ENCODE measurements at regions not wholly inside any gene's neighbourhood (a gene's known extent, or its start where the extent isn't known, plus 50 kb on each side); places are given as distances from the start of the nearest gene placed in this dataset.

- TF ChIP-seq LARP7 (IDR thresholded peaks at IDR 0.05) (no peak), ZBTB33 (CRISPR knock-in tag; IDR thresholded peaks at IDR 0.05) (no peak), SMAD1 (IDR thresholded peaks at IDR 0.05; ENCODE audit: low read depth, low read length, partially characterized antibody) (no peak), E2F6 (IDR thresholded peaks at IDR 0.05; ENCODE audit: borderline replicate concordance in 1 of 2, extremely low read depth in 1 of 2, insufficient read depth in 1 of 2, insufficient read length in 1 of 2, low read depth in 1 of 2, low read length in 1 of 2, poor library complexity in 1 of 2, severe bottlenecking in 1 of 2) (no peak), EZH2 (IDR thresholded peaks at IDR 0.05; ENCODE audit: borderline replicate concordance, low read depth, low read length) (no peak), TOE1 (IDR thresholded peaks at IDR 0.05; ENCODE audit: borderline replicate concordance) (no peak), TOE1 (CRISPR knock-in tag; IDR thresholded peaks at IDR 0.05; ENCODE audit: borderline replicate concordance, low read depth) (no peak), CTCF (IDR thresholded peaks at IDR 0.05 in 2 of 3, conservative IDR thresholded peaks at IDR 0.05 in 1 of 3; ENCODE audit: insufficient read depth in 2 of 3, low read depth in 1 of 3, low read length in 3 of 3) (no peak), ZNF384 (IDR thresholded peaks at IDR 0.05; ENCODE audit: low read depth, low read length) (no peak), SMC3 (conservative IDR thresholded peaks at IDR 0.05; ENCODE audit: insufficient read depth, low read depth, low read length) (no peak), POU5F1 (IDR thresholded peaks at IDR 0.05; ENCODE audit: borderline replicate concordance, low read depth, low read length, partially characterized antibody) (no peak), NRF1 (conservative IDR thresholded peaks at IDR 0.05 in 1 of 2, IDR thresholded peaks at IDR 0.05 in 1 of 2) (no peak), CREB5 (CRISPR knock-in tag; IDR thresholded peaks at IDR 0.05) (no peak), MAX (CRISPR knock-in tag; IDR thresholded peaks at IDR 0.05) (no peak), TRIM24 (IDR thresholded peaks at IDR 0.05) (no peak)
Observed at GRCh38 chr11:119921571-119921970, 192.6 kb upstream of the NECTIN1 start.

Measured in K562 (cell line).